Inferior parietal cortex (tissue), 1 donor: ENCODE measurements at regions not wholly inside any gene's neighbourhood (a gene's known extent, or its start where the extent isn't known, plus 50 kb on each side); places are given as distances from the start of the nearest gene placed in this dataset.

Experiments
- DNase-seq: peaks from one replicate; pipeline ENCODE4 v3.0.0-alpha.2; 2016; ENCODE audit errors: extremely low spot score

GRCh38 chr4:96766359-96766758 lies 926.5 kb downstream of the PDHA2 start:
- DNase-seq: no peak

- DNase-seq: no peak
Observed at GRCh38 chr4:96767815-96768480, 928.1 kb downstream of the PDHA2 start.

- DNase-seq: no peak
Observed at GRCh38 chr4:96775501-96775900, 935.6 kb downstream of the PDHA2 start.

- no peak for DNase-seq
Observed at GRCh38 chr4:96776920-96777527, 937.1 kb downstream of the PDHA2 start.

- DNase-seq: no peak
Observed at GRCh38 chr4:96784336-96784735, 944.4 kb downstream of the PDHA2 start.

- no peak for DNase-seq
Observed at GRCh38 chr4:96786306-96786705, 946.4 kb downstream of the PDHA2 start.

- DNase-seq: no peak
Observed at GRCh38 chr4:96787766-96788165, 947.9 kb downstream of the PDHA2 start.

GRCh38 chr4:96809563-96809962 lies 969.7 kb downstream of the PDHA2 start:
- no peak for DNase-seq

GRCh38 chr4:96827086-96827485 lies 987.2 kb downstream of the PDHA2 start:
- no peak for DNase-seq

GRCh38 chr4:96833831-96834230 lies 993.9 kb downstream of the PDHA2 start:
- no peak for DNase-seq

GRCh38 chr4:96835991-96836390 lies 996.1 kb downstream of the PDHA2 start:
- no peak for DNase-seq

- no peak for DNase-seq
Observed at GRCh38 chr4:96839441-96839840, 999.5 kb downstream of the PDHA2 start.

GRCh38 chr4:96841801-96842200 lies 1001.9 kb downstream of the PDHA2 start:
- DNase-seq: no peak

GRCh38 chr4:96844858-96845490 lies 1005.1 kb downstream of the PDHA2 start:
- no peak for DNase-seq

GRCh38 chr4:96845819-96846218 lies 1005.9 kb downstream of the PDHA2 start:
- DNase-seq: no peak

- no peak for DNase-seq
Observed at GRCh38 chr4:96874657-96875056, 1034.8 kb downstream of the PDHA2 start.

GRCh38 chr4:96879527-96879926 lies 1039.6 kb downstream of the PDHA2 start:
- DNase-seq: no peak

GRCh38 chr4:96887857-96888256 lies 1048.0 kb downstream of the PDHA2 start:
- no peak for DNase-seq

- DNase-seq: peak; percentile 32
Observed at GRCh38 chr4:96894621-96895020, 1054.7 kb downstream of the PDHA2 start.

GRCh38 chr4:96895826-96896225 lies 1055.9 kb downstream of the PDHA2 start:
- DNase-seq: no peak

- no peak for DNase-seq
Observed at GRCh38 chr4:96912716-96913115, 1072.8 kb downstream of the PDHA2 start.

GRCh38 chr4:96913441-96914080 lies 1073.7 kb downstream of the PDHA2 start:
- DNase-seq: peak; percentile 17

- no peak for DNase-seq
Observed at GRCh38 chr4:96916711-96917110, 1076.8 kb downstream of the PDHA2 start.
